HTR-8/SVneo (cell line): ENCODE measurements at regions not wholly inside any gene's neighbourhood (a gene's known extent, or its start where the extent isn't known, plus 50 kb on each side); places are given as distances from the start of the nearest gene placed in this dataset.
"Not testable (repeated sequence)": the region's sequence is repeated elsewhere in the genome, so short reads cannot be mapped to it uniquely, and the experiment has no call there.

Experiments used
- DNase-seq: peaks from one replicate; pipeline ENCODE4 v3.0.0; 2011; ENCODE audit warnings: low spot score, mixed read lengths; ENCODE audit not compliant: insufficient read length
- FAIRE-seq: peaks from 2 replicates; lab custom pipeline; 2011; peaks lifted over from hg19 to GRCh38; lab: Jason Lieb, UNC

DNA sequence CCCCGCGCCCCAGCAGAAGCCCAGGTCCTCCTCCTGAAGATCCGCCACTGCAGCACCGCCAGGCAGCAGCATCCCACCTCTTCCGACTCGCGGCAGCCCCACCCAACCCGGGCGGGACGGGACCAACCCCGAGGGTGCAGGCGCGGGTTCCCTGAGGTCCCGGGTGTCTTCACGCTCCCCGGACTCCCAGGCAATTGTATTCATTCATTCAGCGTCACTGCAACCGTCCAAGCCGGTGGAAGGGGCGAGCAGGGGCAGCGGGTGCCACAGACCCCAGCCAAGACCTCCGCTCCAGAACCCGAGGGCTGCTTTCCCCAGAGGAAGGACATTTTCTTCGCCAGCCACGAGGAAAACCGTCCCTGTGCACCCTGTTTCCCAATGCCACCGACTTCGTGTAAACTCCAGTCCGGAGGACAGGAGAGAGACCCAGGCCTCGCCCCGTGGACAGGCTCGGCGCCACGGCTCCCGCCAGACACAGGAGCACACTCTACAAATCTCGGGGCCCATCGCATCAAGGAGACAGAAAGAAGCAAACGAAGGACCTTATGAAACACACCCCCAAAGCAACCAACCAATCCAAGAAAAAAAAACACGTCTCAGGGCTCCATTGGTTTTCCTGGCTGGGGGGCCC lies 1471.5 kb downstream of the FOXD4L5 start:
- not testable (repeated sequence) for FAIRE-seq, DNase-seq

GRCh38 chr9:63812822-63813221 lies 1472.2 kb downstream of the FOXD4L5 start:
- not testable (repeated sequence) for FAIRE-seq, DNase-seq

GRCh38 chr9:63804205-63804604 lies 1480.8 kb downstream of the FOXD4L5 start:
- not testable (repeated sequence) for FAIRE-seq, DNase-seq

DNA sequence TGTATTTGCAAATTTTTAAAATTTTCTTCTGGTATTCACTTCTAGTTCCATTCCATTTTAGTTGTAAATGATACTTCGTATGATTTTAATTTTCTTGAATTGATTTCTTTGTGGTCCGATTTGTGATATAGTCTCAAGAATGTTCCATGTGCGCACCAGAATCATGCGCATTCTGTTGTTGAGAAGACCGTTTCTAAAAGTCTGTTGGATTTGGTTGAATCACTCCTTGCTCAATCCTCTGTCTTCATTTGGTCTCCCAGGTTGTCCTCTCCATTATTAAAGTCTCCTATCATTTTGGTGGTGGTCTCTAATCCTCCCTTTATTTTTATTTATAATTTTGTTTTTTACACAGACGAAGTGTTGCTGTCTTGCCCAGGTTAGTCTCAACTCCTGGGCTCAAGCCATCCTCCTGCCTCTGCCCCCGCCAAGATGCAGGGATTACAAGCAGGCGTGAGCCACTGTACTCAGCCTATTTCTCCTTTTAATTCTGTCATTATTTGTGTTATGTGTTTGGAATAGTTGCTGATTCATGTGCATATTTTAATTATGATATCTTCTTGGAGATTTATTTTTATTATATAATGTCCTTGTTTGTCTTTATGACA lies 1490.8 kb downstream of the FOXD4L5 start:
- not testable (repeated sequence) for FAIRE-seq

DNA sequence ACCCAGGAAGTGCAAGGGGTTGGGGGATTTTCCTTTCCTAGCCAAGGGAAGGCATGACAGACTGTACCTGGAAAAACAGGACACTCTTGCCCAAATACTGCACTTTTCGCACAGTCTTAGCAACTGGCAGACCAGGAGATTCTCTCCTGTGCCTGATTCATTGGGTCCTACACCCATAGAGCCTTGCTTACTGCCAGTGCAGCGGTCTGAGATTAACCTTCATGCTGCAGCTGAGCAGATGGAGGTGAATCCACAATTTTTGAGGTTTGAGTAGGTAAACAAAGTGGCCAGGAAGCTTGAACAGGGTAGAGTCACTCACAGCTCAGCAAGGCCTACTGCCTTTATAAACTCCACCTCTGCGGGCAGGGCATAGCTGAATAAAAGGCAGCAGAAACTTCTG lies 1497.6 kb downstream of the FOXD4L5 start:
- not testable (repeated sequence) for DNase-seq, FAIRE-seq

More for the DNA sequence above, 1490.8 kb downstream of the FOXD4L5 start:
- DNase-seq, result not testable (repeated sequence)

DNA sequence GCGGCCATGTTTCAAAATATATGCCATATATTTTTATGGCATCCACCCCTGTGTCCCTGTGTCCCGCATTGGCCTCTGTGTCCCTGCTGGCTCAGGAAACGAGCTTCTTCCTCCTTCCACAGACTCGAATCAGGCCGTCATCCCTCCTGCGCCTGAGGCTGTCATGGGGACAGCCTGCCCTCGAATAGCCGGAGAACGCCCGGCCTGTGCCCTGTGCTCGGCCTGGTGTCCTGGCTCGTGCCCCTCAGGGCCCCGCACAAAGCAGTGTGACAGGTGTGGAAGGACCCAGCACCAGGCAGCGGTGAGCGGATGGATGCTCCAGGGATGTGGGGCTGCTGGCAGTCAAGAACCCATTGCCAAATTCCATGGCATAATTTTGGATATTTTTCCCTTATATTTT lies 1500.0 kb downstream of the FOXD4L5 start:
- not testable (repeated sequence) for FAIRE-seq, DNase-seq

DNA sequence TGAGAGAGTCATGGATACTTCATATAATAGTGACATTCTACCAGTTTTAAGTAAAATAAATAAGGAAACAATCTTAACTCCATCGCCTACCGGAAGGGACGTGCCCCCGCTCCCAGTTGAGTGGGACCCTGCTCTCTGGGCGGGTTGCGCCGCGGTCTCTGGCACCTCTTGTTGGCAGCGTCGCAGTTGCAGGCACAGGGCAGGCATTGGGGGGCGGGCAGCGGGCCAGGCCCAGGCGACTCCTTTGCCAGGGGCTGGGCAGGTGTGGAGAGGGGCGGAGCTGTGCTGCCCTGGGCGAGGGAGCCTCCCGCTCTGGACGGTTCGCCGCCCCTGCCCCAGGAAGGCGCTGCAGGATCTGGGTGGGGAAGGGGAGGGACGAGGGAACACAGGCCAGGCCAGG lies 1500.6 kb downstream of the FOXD4L5 start:
- not testable (repeated sequence) for FAIRE-seq, DNase-seq

- DNase-seq, FAIRE-seq: not testable (repeated sequence)
These were observed 1503.1 kb downstream of the FOXD4L5 start for GRCh38 chr9:63781817-63782439.

- DNase-seq, FAIRE-seq: not testable (repeated sequence)
These were observed 1503.6 kb downstream of the FOXD4L5 start for GRCh38 chr9:63781390-63781789.

DNA sequence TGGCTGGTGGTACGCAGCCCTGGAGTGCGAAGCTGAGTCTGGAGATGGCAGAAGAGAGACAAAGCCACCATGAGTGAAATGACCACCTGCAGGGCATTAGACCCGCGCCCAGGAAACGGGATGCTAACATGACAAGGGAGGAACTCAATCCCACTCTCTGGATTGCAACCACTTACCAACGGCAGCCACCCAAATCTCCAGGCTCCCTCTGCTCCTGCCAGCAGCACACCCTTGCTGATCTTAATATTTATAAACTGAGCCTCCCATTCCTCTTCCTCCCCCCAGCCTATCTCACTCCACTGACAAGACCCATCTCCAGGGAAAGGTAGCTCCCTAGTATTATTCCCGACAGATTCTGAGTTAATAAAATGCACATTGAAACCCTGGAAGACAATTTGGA lies 1508.8 kb downstream of the FOXD4L5 start:
- not testable (repeated sequence) for DNase-seq, FAIRE-seq

DNA sequence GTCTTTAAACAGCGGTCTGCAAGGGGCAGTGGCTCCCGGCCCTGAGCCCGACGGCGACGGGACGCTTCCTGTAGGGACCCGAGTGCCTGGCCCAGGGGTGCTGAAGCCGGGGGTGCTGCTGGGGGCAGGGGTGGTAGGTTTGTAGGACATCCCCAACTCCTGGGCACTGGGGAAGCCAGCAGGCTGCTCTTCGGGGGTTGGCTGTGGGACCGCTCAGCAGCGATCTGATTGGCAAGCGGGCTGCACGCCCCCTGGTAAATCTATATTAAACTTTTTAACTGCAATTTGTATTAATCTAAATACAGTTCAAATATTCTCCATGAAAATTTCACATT lies 1510.0 kb downstream of the FOXD4L5 start:
- DNase-seq, FAIRE-seq: not testable (repeated sequence)

- FAIRE-seq, DNase-seq: not testable (repeated sequence)
These were observed 1510.5 kb downstream of the FOXD4L5 start for GRCh38 chr9:63774369-63775091.

GRCh38 chr9:63762230-63762629 lies 1522.8 kb downstream of the FOXD4L5 start:
- not testable (repeated sequence) for DNase-seq, FAIRE-seq

DNA sequence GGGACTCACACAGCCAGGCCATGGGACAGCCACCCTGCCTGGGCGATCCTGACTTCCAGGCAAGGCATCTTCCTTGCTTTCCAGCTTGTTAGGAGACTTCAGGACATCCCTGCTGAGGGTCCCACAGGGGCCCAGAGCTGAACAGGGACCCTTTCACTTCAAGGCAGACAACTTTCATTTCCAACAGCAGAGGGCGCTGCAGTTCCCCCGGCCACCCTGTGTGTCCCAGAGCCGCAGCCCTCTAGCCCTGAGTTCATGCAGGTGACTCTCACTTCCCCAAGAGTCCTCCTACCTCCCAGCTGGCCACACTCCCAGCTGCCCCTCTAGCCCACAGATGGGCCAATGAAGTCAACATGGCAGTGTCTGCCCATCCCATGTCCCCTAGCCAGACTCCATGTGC lies 1556.0 kb downstream of the FOXD4L5 start:
- DNase-seq, FAIRE-seq: not testable (repeated sequence)

GRCh38 chr9:63728287-63728686 lies 1556.7 kb downstream of the FOXD4L5 start:
- DNase-seq, result no peak
- no peak for FAIRE-seq

DNA sequence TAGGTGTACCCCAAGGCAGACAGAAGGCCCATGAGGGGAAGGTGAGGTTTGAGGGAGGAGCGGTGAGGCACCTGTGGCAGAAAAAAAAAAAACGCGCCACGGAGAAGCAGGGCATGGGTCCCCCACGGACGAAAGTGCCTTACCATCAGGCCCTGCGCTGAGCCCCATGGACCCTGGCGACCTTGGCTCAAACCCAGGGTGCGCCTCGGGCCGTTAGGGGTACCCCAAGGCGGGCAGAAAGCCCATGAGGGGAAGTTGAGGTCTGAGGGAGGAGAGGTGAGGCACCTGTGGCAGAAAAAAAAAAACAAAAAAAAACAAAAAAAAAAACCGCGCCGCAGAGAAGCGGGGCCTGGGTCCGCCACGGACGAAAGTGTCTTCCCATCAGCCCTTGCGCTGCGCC lies 1576.7 kb downstream of the FOXD4L5 start:
- not testable (repeated sequence) for DNase-seq, FAIRE-seq

- not testable (repeated sequence) for DNase-seq, FAIRE-seq
These were observed 1580.6 kb downstream of the FOXD4L5 start for GRCh38 chr9:63704456-63704855.

- not testable (repeated sequence) for DNase-seq, FAIRE-seq
These were observed 1581.3 kb downstream of the FOXD4L5 start for GRCh38 chr9:63703670-63704069.

DNA sequence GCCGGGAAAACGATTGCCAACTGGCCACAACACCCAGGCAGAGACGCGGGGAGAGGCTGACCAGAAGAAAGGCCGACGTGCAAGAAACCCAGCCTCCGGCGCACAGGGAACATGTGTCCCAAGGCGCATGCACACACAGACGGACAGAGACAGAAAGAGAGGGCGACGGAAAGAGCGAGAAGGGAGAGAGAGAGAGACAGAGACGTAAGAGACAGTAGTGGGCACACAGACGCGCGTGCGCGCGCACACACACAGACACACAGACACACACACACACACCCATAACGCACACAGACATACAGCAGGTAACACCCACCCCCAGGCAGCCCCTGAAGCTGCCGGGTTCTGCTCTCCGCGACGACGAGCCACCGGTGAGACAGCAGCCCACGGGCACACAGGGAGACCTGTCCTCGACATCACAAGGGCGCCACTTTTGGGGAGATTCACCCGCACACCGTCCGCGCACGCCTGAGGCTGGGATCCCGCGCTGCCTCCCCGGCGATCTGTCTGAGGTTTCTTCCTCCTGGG lies 1581.8 kb downstream of the FOXD4L5 start:
- not testable (repeated sequence) for DNase-seq, FAIRE-seq
